Skin epidermis (tissue), 12 donors: ENCODE measurements at regions not wholly inside any gene's neighbourhood (a gene's known extent, or its start where the extent isn't known, plus 50 kb on each side); places are given as distances from the start of the nearest gene placed in this dataset.

Experiments
- H3K27ac ChIP-seq, 21 experiments: fragments of 200-600 bp; sonication (generic) in 11 of 21; one replicate each; pipeline ENCODE4 v1.5.0; 2020; ENCODE audit warnings: mild to moderate bottlenecking in 3 of 21, inconsistent platforms in 2 of 21, moderate library complexity in 2 of 21
- H3K4me3 ChIP-seq, 7 experiments: fragments of 200-600 bp; sonication (generic) in 2 of 7; one replicate each; pipeline ENCODE4 v1.5.0; 2020; ENCODE audit warnings: inconsistent platforms in 2 of 7, mild to moderate bottlenecking in 2 of 7, moderate library complexity in 1 of 7

- Histone ChIP-seq H3K4me3 (no peak overlapping the region), H3K27ac (no peak overlapping the region)
Observed at GRCh38 chr16:87245511-87245910, 71.7 kb downstream of the C16orf95 start.

GRCh38 chr16:87246269-87247065 is 70.7 kb downstream of the C16orf95 start:
- H3K4me3 ChIP-seq: no peak overlapping the region
- H3K27ac ChIP-seq: no peak overlapping the region

- Histone ChIP-seq H3K4me3 (no peak overlapping the region), H3K27ac (no peak overlapping the region)
Observed at GRCh38 chr16:87248714-87249113, 68.5 kb downstream of the C16orf95 start.

- H3K4me3 ChIP-seq: no peak overlapping the region
- H3K27ac ChIP-seq: no peak overlapping the region
Observed at GRCh38 chr16:87249425-87249824, 67.8 kb downstream of the C16orf95 start.

- no peak overlapping the region for H3K27ac ChIP-seq
- no peak overlapping the region for H3K4me3 ChIP-seq
Observed at GRCh38 chr16:87250431-87250960, 66.7 kb downstream of the C16orf95 start.

- H3K4me3 ChIP-seq: no peak overlapping the region
- H3K27ac ChIP-seq: no peak overlapping the region
Observed at GRCh38 chr16:87252269-87252970, 64.8 kb downstream of the C16orf95 start.
